Keratinocyte (primary cell): ENCODE measurements at regions not wholly inside any gene's neighbourhood (a gene's known extent, or its start where the extent isn't known, plus 50 kb on each side); places are given as distances from the start of the nearest gene placed in this dataset.

ENCODE experiments used
- DNase-seq: peaks from one replicate; pipeline ENCODE4 v3.0.0-alpha.2; 2011; ENCODE audit warnings: low read depth, missing footprints, low spot score
- FAIRE-seq: peaks from 2 replicates; lab custom pipeline; 2011; peaks lifted over from hg19 to GRCh38; lab: Jason Lieb, UNC
- H2AFZ ChIP-seq: 2 replicates; pipeline ENCODE4 v1.6.0; 2012; ENCODE audit warnings: low read length, control low read depth, inconsistent platforms; ENCODE audit not compliant: control insufficient read depth
- H3K27ac ChIP-seq: 2 replicates; pipeline ENCODE4 v1.5.1; 2011; ENCODE audit warnings: low read length; ENCODE audit not compliant: control insufficient read depth, insufficient read depth
- H3K27me3 ChIP-seq: 3 replicates; pipeline ENCODE4 v1.6.0; 2011; ENCODE audit warnings: low read length; ENCODE audit not compliant: control insufficient read depth, insufficient read depth; ENCODE audit errors: extremely low read depth
- H3K36me3 ChIP-seq, 2 experiments: 2 replicates in 1 of 2; 3 replicates in 1 of 2; pipeline ENCODE4 v1.5.1; 2011; ENCODE audit warnings: low read length in 2 of 2, mild to moderate bottlenecking in 1 of 2; ENCODE audit not compliant: control insufficient read depth in 2 of 2, insufficient read depth in 2 of 2; ENCODE audit errors: extremely low read depth in 1 of 2
- H3K4me1 ChIP-seq: 3 replicates; pipeline ENCODE4 v1.5.1; 2011; ENCODE audit warnings: low read length; ENCODE audit not compliant: control insufficient read depth, insufficient read depth; ENCODE audit errors: extremely low read depth
- H3K4me2 ChIP-seq: 3 replicates; pipeline ENCODE4 v1.6.0; 2011; ENCODE audit warnings: low read depth, low read length; ENCODE audit not compliant: control insufficient read depth, insufficient read depth; ENCODE audit errors: extremely low read depth
- H3K4me3 ChIP-seq, 3 experiments: fragments of 200-600 bp in 1 of 3; sonication (generic) in 1 of 3; 2 replicates in 2 of 3; 3 replicates in 1 of 3; pipeline ENCODE4 v1.5.1; 2011 to 2016; ENCODE audit warnings: low read length in 3 of 3, mild to moderate bottlenecking in 3 of 3, control low read depth in 2 of 3, inconsistent platforms in 1 of 3, low read depth in 1 of 3, mixed read lengths in 1 of 3, mixed run types in 1 of 3, moderate library complexity in 1 of 3; ENCODE audit not compliant: control insufficient read depth in 2 of 3, insufficient read depth in 2 of 3; ENCODE audit errors: extremely low read depth in 1 of 3
- H3K79me2 ChIP-seq: 2 replicates; pipeline ENCODE4 v1.6.0; 2012; ENCODE audit warnings: low read length; ENCODE audit not compliant: control insufficient read depth, insufficient read depth
- H3K9ac ChIP-seq: 3 replicates; pipeline ENCODE4 v1.6.0; 2011; ENCODE audit warnings: low read length; ENCODE audit not compliant: control insufficient read depth, insufficient read depth; ENCODE audit errors: extremely low read depth
- H3K9me1 ChIP-seq: 3 replicates; pipeline ENCODE4 v1.6.0; 2011; ENCODE audit warnings: low read length; ENCODE audit not compliant: control insufficient read depth, insufficient read depth; ENCODE audit errors: extremely low read depth
- H3K9me3 ChIP-seq: 2 replicates; pipeline ENCODE4 v1.5.1; 2012; ENCODE audit warnings: low read depth, low read length; ENCODE audit not compliant: control insufficient read depth
- H4K20me1 ChIP-seq: 3 replicates; pipeline ENCODE4 v1.6.0; 2011; ENCODE audit warnings: low read length; ENCODE audit not compliant: control insufficient read depth, insufficient read depth; ENCODE audit errors: extremely low read depth
- CTCF ChIP-seq, 3 experiments: IDR thresholded peaks in 1 of 3; conservative IDR thresholded peaks in 1 of 3; optimal IDR thresholded peaks in 1 of 3; 2 replicates in 2 of 3; 3 replicates in 1 of 3; pipeline versions ENCODE3 to v1.5.1; 2011; ENCODE audit warnings: low read length in 3 of 3, mild to moderate bottlenecking in 3 of 3, moderate library complexity in 2 of 3, control low read depth in 1 of 3, inconsistent platforms in 1 of 3; ENCODE audit not compliant: insufficient read depth in 2 of 3; ENCODE audit errors: extremely low read depth in 1 of 3
- EZH2 ChIP-seq: IDR thresholded peaks from one replicate; pipeline ENCODE4 v1.6.1; 2012; ENCODE audit warnings: inconsistent platforms, mild to moderate bottlenecking, low read length, moderate library complexity
- dilution Hi-C: fragments of 300-500 bp; cut with MboI; formaldehyde crosslinking; loops from one replicate; pipeline ENCODE4 v1.7.0; 2020; ENCODE audit warnings: low sequenced_read_pairs; ENCODE audit not compliant: extremely low pct_ligation_motif_present

- Histone ChIP-seq H3K9me1 (no peaks in the 10 kb centered on the region), H3K36me3 (no peaks in the 10 kb centered on the region), H3K9me3 (no peaks in the 10 kb centered on the region), H3K4me1 (no peaks in the 10 kb centered on the region), H3K4me3 (no peak overlapping the region), H4K20me1 (no peaks in the 10 kb centered on the region), H3K27ac (no peak overlapping the region), H3K27me3 (no peaks in the 10 kb centered on the region), H2AFZ (no peak overlapping the region), H3K4me2 (no peak overlapping the region), H3K79me2 (no peaks in the 10 kb centered on the region), H3K9ac (no peak overlapping the region)
- DNase-seq: no peak
- TF ChIP-seq CTCF (optimal IDR thresholded peaks at IDR 0.05 in 1 of 3, IDR thresholded peaks at IDR 0.05 in 1 of 3, conservative IDR thresholded peaks at IDR 0.05 in 1 of 3; ENCODE audit: extremely low read depth in 1 of 3, insufficient read depth in 2 of 3, low read length in 3 of 3) (no peak), EZH2 (no peak)
- FAIRE-seq: no peak
- dilution Hi-C loops: no loop called here
These were observed 266.7 kb downstream of the C3orf38 start for GRCh38 chr3:88416436-88416835.

- Histone ChIP-seq H3K4me3 (no peak overlapping the region), H3K79me2 (no peaks in the 10 kb centered on the region), H3K9ac (no peak overlapping the region), H3K9me1 (no peaks in the 10 kb centered on the region), H3K27ac (no peak overlapping the region), H3K4me2 (no peak overlapping the region), H3K9me3 (no peaks in the 10 kb centered on the region), H2AFZ (no peak overlapping the region), H3K27me3 (no peaks in the 10 kb centered on the region), H3K4me1 (no peaks in the 10 kb centered on the region), H3K36me3 (no peaks in the 10 kb centered on the region), H4K20me1 (no peaks in the 10 kb centered on the region)
- no peak for TF ChIP-seq EZH2
- no peak for TF ChIP-seq CTCF (optimal IDR thresholded peaks at IDR 0.05 in 1 of 3, IDR thresholded peaks at IDR 0.05 in 1 of 3, conservative IDR thresholded peaks at IDR 0.05 in 1 of 3; ENCODE audit: extremely low read depth in 1 of 3, insufficient read depth in 2 of 3, low read length in 3 of 3)
- dilution Hi-C loops: no loop called here
- no peak for FAIRE-seq
- no peak for DNase-seq
These were observed 268.5 kb downstream of the C3orf38 start for GRCh38 chr3:88418219-88418618.
